WTC11 (cell line): ENCODE measurements at regions not wholly inside any gene's neighbourhood (a gene's known extent, or its start where the extent isn't known, plus 50 kb on each side); places are given as distances from the start of the nearest gene placed in this dataset.

Source experiments
- ATAC-seq: fragments of 200-7000 bp; cut with Tn5 transposase; 2 replicates; pipeline ENCODE4 v1.10.0; 2021; ENCODE audit warnings: mild to moderate bottlenecking, moderate library complexity
- CTCF ChIA-PET: fragments of 300-600 bp; sonication (Branson Sonifier 250); formaldehyde crosslinking; loops from one replicate; lab custom pipeline; 2021; ENCODE audit warnings: antibody characterized with exemption; lab: Charles Lee
- POLR2A ChIA-PET: fragments of 350-600 bp; sonication (Branson Sonifier 250); formaldehyde crosslinking; loops from one replicate; lab custom pipeline; 2021; ENCODE audit warnings: antibody characterized with exemption; lab: Charles Lee
- DNase-seq: peaks from one replicate; pipeline ENCODE4 v3.0.0; 2021; ENCODE audit warnings: low spot score
- H3K27ac Mint-ChIP-seq: 2 replicates; pipeline ENCODE4 v1.8.0; 2021; ENCODE audit warnings: mixed read lengths
- H3K27me3 Mint-ChIP-seq: 2 replicates; pipeline ENCODE4 v1.8.0; 2021; ENCODE audit warnings: low read depth, mild to moderate bottlenecking, moderate library complexity, mixed read lengths
- H3K36me3 Mint-ChIP-seq: 2 replicates; pipeline ENCODE4 v1.8.0; 2021; ENCODE audit warnings: mixed read lengths
- H3K4me1 Mint-ChIP-seq: 2 replicates; pipeline ENCODE4 v1.8.0; 2022; ENCODE audit warnings: mixed read lengths
- H3K4me3 Mint-ChIP-seq: 2 replicates; pipeline ENCODE4 v1.8.0; 2021; ENCODE audit warnings: mild to moderate bottlenecking, moderate library complexity, mixed read lengths
- H3K9me3 Mint-ChIP-seq: 2 replicates; pipeline ENCODE4 v1.8.0; 2021; ENCODE audit warnings: mixed read lengths
- CREM ChIP-seq: sonication (generic); formaldehyde crosslinking; IDR thresholded peaks from 2 replicates; pipeline ENCODE4 v1.8.1; 2022; ENCODE audit warnings: mild to moderate bottlenecking, missing genetic modification reagents, moderate library complexity
- ELF4 ChIP-seq: sonication (generic); formaldehyde crosslinking; IDR thresholded peaks from 2 replicates; pipeline ENCODE4 v1.8.1; 2022; ENCODE audit warnings: low read depth, mild to moderate bottlenecking, moderate library complexity, missing genetic modification reagents
- GABPB1 ChIP-seq: sonication (generic); formaldehyde crosslinking; IDR thresholded peaks from 2 replicates; pipeline ENCODE4 v1.8.1; 2023; ENCODE audit warnings: mild to moderate bottlenecking, missing genetic modification reagents
- GTF2I ChIP-seq: fragments of 250-450 bp; sonication (Bioruptor Pico); conservative IDR thresholded peaks from 2 replicates; pipeline ENCODE4 v1.4.0; 2021; ENCODE audit warnings: mild to moderate bottlenecking
- HMGA2 ChIP-seq: fragments of 250-450 bp; sonication (Bioruptor Pico); IDR thresholded peaks from 2 replicates; pipeline ENCODE4 v1.4.0; 2021; ENCODE audit warnings: mild to moderate bottlenecking, moderate library complexity
- JAZF1 ChIP-seq: fragments of 250-450 bp; sonication (Bioruptor Pico); IDR thresholded peaks from 2 replicates; pipeline ENCODE4 v1.9.0; 2021; ENCODE audit warnings: moderate library complexity, mild to moderate bottlenecking, inconsistent platforms
- MAX ChIP-seq: sonication (generic); formaldehyde crosslinking; IDR thresholded peaks from 2 replicates; pipeline ENCODE4 v1.8.0; 2022; ENCODE audit warnings: mild to moderate bottlenecking, missing genetic modification reagents
- MLX ChIP-seq: sonication (generic); formaldehyde crosslinking; IDR thresholded peaks from 2 replicates; pipeline ENCODE4 v1.8.1; 2023; ENCODE audit warnings: mild to moderate bottlenecking, missing genetic modification reagents, moderate library complexity
- OVOL2 ChIP-seq: fragments of 250-450 bp; sonication (Bioruptor Pico); IDR thresholded peaks from 2 replicates; pipeline ENCODE4 v1.9.0; 2021; ENCODE audit warnings: mild to moderate bottlenecking, borderline replicate concordance
- TEAD1 ChIP-seq: sonication (generic); formaldehyde crosslinking; IDR thresholded peaks from 2 replicates; pipeline ENCODE4 v1.8.0; 2022; ENCODE audit warnings: mild to moderate bottlenecking, missing genetic modification reagents
- TEAD4 ChIP-seq: sonication (generic); formaldehyde crosslinking; IDR thresholded peaks from 2 replicates; pipeline ENCODE4 v1.8.0; 2022; ENCODE audit warnings: mild to moderate bottlenecking, missing genetic modification reagents
- ZNF317 ChIP-seq: sonication (generic); formaldehyde crosslinking; IDR thresholded peaks from 2 replicates; pipeline ENCODE4 v1.8.1; 2023; ENCODE audit warnings: low read depth, mild to moderate bottlenecking, moderate library complexity, missing genetic modification reagents, borderline replicate concordance
- ZNF423 ChIP-seq: fragments of 250-450 bp; sonication (Bioruptor Pico); IDR thresholded peaks from 2 replicates; pipeline ENCODE4 v2.1.2; 2022; ENCODE audit warnings: mild to moderate bottlenecking, moderate library complexity
- ZNF425 ChIP-seq: fragments of 250-450 bp; sonication (Bioruptor Pico); conservative IDR thresholded peaks from 2 replicates; pipeline ENCODE4 v1.9.0; 2021; ENCODE audit warnings: mild to moderate bottlenecking
- TF ChIP-seq, protein P1 (sequence below): sonication (generic); formaldehyde crosslinking; conservative IDR thresholded peaks from 2 replicates; pipeline ENCODE4 v1.8.1; 2023; ENCODE audit warnings: mild to moderate bottlenecking, low read depth, missing genetic modification reagents, moderate library complexity
- TF ChIP-seq, protein P2 (sequence below): sonication (generic); formaldehyde crosslinking; IDR thresholded peaks from 2 replicates; pipeline ENCODE4 v1.8.1; 2023; ENCODE audit warnings: mild to moderate bottlenecking, missing genetic modification reagents
- TF ChIP-seq, protein P3 (sequence below): sonication (generic); formaldehyde crosslinking; IDR thresholded peaks from 2 replicates; pipeline ENCODE4 v1.8.1; 2022; ENCODE audit warnings: mild to moderate bottlenecking, moderate library complexity, missing genetic modification reagents
- TF ChIP-seq, protein P4 (sequence below): sonication (generic); formaldehyde crosslinking; IDR thresholded peaks from 2 replicates; pipeline ENCODE4 v1.8.0; 2022; ENCODE audit warnings: mild to moderate bottlenecking, missing genetic modification reagents
- TF ChIP-seq, protein P5 (sequence below): sonication (generic); formaldehyde crosslinking; IDR thresholded peaks from 2 replicates; pipeline ENCODE4 v1.8.1; 2023; ENCODE audit warnings: mild to moderate bottlenecking, moderate library complexity, missing genetic modification reagents
- TF ChIP-seq, protein P6 (sequence below): sonication (generic); formaldehyde crosslinking; IDR thresholded peaks from 2 replicates; pipeline ENCODE4 v1.8.0; 2022; ENCODE audit warnings: mild to moderate bottlenecking, missing genetic modification reagents

DNA sequence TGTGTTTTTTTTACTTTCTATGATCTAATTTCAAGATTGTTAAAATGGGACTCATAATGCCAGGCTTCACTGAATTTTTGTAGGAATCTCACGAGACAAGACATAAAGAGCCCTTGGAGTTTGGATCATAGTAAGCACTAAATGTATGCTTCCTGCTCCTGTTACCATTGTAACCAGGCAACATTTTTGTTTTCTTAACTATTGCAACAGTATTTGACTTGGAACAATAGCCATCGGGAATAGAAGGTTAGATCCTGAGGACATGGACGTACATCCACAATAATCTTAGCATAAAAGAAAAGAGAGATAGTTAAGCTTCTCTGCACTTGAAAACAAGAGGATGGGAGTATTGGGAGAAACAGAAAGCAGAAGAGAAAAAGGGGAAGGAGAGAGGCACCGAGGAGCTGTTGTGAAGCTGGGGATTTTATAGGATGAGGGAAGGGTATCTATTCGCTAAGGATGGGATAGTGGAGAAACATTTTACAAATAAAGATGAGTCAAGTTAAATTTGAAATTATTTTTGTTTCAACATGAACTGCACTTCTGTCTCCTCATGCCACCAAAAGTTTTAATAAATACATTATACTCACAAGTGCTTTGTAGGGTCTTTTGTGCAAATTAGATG is 131.4 kb downstream of the TMCO5A start (continued):
- TF ChIP-seq, protein P1, sequence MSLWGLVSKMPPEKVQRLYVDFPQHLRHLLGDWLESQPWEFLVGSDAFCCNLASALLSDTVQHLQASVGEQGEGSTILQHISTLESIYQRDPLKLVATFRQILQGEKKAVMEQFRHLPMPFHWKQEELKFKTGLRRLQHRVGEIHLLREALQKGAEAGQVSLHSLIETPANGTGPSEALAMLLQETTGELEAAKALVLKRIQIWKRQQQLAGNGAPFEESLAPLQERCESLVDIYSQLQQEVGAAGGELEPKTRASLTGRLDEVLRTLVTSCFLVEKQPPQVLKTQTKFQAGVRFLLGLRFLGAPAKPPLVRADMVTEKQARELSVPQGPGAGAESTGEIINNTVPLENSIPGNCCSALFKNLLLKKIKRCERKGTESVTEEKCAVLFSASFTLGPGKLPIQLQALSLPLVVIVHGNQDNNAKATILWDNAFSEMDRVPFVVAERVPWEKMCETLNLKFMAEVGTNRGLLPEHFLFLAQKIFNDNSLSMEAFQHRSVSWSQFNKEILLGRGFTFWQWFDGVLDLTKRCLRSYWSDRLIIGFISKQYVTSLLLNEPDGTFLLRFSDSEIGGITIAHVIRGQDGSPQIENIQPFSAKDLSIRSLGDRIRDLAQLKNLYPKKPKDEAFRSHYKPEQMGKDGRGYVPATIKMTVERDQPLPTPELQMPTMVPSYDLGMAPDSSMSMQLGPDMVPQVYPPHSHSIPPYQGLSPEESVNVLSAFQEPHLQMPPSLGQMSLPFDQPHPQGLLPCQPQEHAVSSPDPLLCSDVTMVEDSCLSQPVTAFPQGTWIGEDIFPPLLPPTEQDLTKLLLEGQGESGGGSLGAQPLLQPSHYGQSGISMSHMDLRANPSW (CRISPR knock-in tag), result no peak
- TF ChIP-seq GABPB1, result no peak
- no peak for TF ChIP-seq ELF4
- TF ChIP-seq CREM (CRISPR knock-in tag), result no peak
- no peak for TF ChIP-seq GTF2I
- no peak for TF ChIP-seq TEAD4
- TF ChIP-seq OVOL2 (CRISPR knock-in tag), result no peak
- TF ChIP-seq, all 79 proteins: peak for 0

DNA sequence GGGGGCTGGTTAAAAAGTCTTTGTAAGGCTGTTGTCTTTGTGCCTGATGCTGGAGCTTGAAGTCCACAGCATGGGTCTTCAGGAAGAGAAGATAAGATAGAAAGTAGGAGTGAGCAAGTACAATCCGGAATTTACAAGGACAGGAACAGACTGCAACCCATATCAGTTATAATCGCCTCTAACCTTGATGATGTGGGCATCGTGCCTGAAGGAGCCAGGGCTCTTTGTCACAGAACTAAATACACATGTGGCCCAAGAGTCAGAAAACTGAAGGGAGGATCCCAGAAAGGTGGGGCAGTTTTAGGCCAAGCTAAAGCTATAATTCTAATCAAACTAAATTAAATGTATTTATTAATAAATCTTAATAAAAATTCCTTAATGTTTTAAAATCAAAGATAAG is 132.2 kb downstream of the TMCO5A start:
- CTCF ChIA-PET, result no interaction called here
- H3K36me3 Mint-ChIP-seq, result no peaks in the 10 kb centered on the region
- H3K27me3 Mint-ChIP-seq, result peaks cover 32% of the 10 kb centered on the region
- H3K4me3 Mint-ChIP-seq, result no peak overlapping the region
- peaks cover 34% of the 10 kb centered on the region for H3K4me1 Mint-ChIP-seq
- TF ChIP-seq, protein P2, sequence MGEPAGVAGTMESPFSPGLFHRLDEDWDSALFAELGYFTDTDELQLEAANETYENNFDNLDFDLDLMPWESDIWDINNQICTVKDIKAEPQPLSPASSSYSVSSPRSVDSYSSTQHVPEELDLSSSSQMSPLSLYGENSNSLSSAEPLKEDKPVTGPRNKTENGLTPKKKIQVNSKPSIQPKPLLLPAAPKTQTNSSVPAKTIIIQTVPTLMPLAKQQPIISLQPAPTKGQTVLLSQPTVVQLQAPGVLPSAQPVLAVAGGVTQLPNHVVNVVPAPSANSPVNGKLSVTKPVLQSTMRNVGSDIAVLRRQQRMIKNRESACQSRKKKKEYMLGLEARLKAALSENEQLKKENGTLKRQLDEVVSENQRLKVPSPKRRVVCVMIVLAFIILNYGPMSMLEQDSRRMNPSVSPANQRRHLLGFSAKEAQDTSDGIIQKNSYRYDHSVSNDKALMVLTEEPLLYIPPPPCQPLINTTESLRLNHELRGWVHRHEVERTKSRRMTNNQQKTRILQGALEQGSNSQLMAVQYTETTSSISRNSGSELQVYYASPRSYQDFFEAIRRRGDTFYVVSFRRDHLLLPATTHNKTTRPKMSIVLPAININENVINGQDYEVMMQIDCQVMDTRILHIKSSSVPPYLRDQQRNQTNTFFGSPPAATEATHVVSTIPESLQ (CRISPR knock-in tag), result no peak
- TF ChIP-seq TEAD1 (CRISPR knock-in tag) (no peak), MAX (CRISPR knock-in tag) (no peak), JAZF1 (no peak), ZNF423 (CRISPR knock-in tag) (no peak), HMGA2 (CRISPR knock-in tag) (no peak), ZNF317 (CRISPR knock-in tag) (no peak), MLX (CRISPR knock-in tag) (no peak), ZNF425 (CRISPR knock-in tag) (no peak)
- TF ChIP-seq, protein P3, sequence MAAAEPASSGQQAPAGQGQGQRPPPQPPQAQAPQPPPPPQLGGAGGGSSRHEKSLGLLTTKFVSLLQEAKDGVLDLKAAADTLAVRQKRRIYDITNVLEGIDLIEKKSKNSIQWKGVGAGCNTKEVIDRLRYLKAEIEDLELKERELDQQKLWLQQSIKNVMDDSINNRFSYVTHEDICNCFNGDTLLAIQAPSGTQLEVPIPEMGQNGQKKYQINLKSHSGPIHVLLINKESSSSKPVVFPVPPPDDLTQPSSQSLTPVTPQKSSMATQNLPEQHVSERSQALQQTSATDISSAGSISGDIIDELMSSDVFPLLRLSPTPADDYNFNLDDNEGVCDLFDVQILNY (CRISPR knock-in tag), result no peak
- TF ChIP-seq, protein P4, sequence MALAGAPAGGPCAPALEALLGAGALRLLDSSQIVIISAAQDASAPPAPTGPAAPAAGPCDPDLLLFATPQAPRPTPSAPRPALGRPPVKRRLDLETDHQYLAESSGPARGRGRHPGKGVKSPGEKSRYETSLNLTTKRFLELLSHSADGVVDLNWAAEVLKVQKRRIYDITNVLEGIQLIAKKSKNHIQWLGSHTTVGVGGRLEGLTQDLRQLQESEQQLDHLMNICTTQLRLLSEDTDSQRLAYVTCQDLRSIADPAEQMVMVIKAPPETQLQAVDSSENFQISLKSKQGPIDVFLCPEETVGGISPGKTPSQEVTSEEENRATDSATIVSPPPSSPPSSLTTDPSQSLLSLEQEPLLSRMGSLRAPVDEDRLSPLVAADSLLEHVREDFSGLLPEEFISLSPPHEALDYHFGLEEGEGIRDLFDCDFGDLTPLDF (CRISPR knock-in tag), result no peak
- TF ChIP-seq, protein P5, sequence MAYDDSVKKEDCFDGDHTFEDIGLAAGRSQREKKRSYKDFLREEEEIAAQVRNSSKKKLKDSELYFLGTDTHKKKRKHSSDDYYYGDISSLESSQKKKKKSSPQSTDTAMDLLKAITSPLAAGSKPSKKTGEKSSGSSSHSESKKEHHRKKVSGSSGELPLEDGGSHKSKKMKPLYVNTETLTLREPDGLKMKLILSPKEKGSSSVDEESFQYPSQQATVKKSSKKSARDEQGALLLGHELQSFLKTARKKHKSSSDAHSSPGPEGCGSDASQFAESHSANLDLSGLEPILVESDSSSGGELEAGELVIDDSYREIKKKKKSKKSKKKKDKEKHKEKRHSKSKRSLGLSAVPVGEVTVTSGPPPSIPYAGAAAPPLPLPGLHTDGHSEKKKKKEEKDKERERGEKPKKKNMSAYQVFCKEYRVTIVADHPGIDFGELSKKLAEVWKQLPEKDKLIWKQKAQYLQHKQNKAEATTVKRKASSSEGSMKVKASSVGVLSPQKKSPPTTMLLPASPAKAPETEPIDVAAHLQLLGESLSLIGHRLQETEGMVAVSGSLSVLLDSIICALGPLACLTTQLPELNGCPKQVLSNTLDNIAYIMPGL (CRISPR knock-in tag), result no peak
- TF ChIP-seq, protein P6, sequence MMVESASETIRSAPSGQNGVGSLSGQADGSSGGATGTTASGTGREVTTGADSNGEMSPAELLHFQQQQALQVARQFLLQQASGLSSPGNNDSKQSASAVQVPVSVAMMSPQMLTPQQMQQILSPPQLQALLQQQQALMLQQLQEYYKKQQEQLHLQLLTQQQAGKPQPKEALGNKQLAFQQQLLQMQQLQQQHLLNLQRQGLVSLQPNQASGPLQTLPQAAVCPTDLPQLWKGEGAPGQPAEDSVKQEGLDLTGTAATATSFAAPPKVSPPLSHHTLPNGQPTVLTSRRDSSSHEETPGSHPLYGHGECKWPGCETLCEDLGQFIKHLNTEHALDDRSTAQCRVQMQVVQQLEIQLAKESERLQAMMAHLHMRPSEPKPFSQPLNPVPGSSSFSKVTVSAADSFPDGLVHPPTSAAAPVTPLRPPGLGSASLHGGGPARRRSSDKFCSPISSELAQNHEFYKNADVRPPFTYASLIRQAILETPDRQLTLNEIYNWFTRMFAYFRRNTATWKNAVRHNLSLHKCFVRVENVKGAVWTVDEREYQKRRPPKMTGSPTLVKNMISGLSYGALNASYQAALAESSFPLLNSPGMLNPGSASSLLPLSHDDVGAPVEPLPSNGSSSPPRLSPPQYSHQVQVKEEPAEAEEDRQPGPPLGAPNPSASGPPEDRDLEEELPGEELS (CRISPR knock-in tag), result no peak
- POLR2A ChIA-PET, result no interaction called here
- H3K27ac Mint-ChIP-seq, result no peak overlapping the region
- no peaks in the 10 kb centered on the region for H3K9me3 Mint-ChIP-seq
- ATAC-seq (no peak), DNase-seq (no peak)
